H7 (cell line): ENCODE measurements at regions not wholly inside any gene's neighbourhood (a gene's known extent, or its start where the extent isn't known, plus 50 kb on each side); places are given as distances from the start of the nearest gene placed in this dataset.

Experiments
- DNase-seq: peaks from one replicate; pipeline ENCODE4 v3.0.0; 2012
- H3K27me3 ChIP-seq: 2 replicates; pipeline ENCODE4 v1.6.0; 2011; ENCODE audit warnings: mild to moderate bottlenecking, low read length; ENCODE audit not compliant: control insufficient read depth, insufficient read depth
- H3K36me3 ChIP-seq: replicated peaks from 2 replicates; pipeline ENCODE4 v1.5.1; 2011; ENCODE audit warnings: low read length; ENCODE audit not compliant: control insufficient read depth, insufficient read depth
- H3K4me3 ChIP-seq: 2 replicates; pipeline ENCODE4 v1.5.1; 2011; ENCODE audit warnings: low read depth, mild to moderate bottlenecking, control low read depth, low read length, moderate library complexity; ENCODE audit not compliant: insufficient read depth

GRCh38 chr4:155134136-155134535 is 74.3 kb upstream of the NPY2R start:
- DNase-seq = no peak

GRCh38 chr4:155140889-155141288 is 67.5 kb upstream of the NPY2R start:
- Histone ChIP-seq H3K36me3 (no peaks in the 10 kb centered on the region), H3K27me3 (no peaks in the 10 kb centered on the region), H3K4me3 (no peak overlapping the region)
- no peak for DNase-seq

More at GRCh38 chr4:155134136-155134535, 74.3 kb upstream of the NPY2R start:
- H3K4me3 ChIP-seq = no peak overlapping the region
- no peaks in the 10 kb centered on the region for H3K36me3 ChIP-seq
- no peaks in the 10 kb centered on the region for H3K27me3 ChIP-seq

- H3K27me3 ChIP-seq = no peaks in the 10 kb centered on the region
- no peak for DNase-seq
These were observed 64.9 kb upstream of the NPY2R start for GRCh38 chr4:155143512-155143911.

More at GRCh38 chr4:155143512-155143911, 64.9 kb upstream of the NPY2R start:
- Histone ChIP-seq H3K36me3 (no peaks in the 10 kb centered on the region), H3K4me3 (no peak overlapping the region)
